GM12878 (cell line): ENCODE measurements at regions not wholly inside any gene's neighbourhood (a gene's known extent, or its start where the extent isn't known, plus 50 kb on each side); places are given as distances from the start of the nearest gene placed in this dataset.

ENCODE experiments used
- ATAC-seq: fragments of 200-7000 bp; cut with Tn5 transposase; 3 replicates; pipeline ENCODE4 v1.9.1; 2020; ENCODE audit warnings: mild to moderate bottlenecking, moderate library complexity
- BruUV-seq: library from RNA; stranded (reverse); fragments of 400-500 nt; replicated peaks from 2 replicates; lab custom pipeline; 2021; lab: Mats Ljungman, UMichigan
- CTCF ChIA-PET: fragments of 300-600 bp; sonication (Branson Sonifier 250); formaldehyde crosslinking; extraction: SDS; loops from one replicate; lab custom pipeline; 2021; ENCODE audit warnings: inconsistent platforms; lab: Yijun Ruan, JAX
- POLR2A ChIA-PET: fragments of 350-600 bp; formaldehyde crosslinking; extraction: SDS; loops from one replicate; lab custom pipeline; 2021; ENCODE audit warnings: inconsistent platforms; lab: Charles Lee
- RAD21 ChIA-PET: fragments of 300-600 bp; sonication (Branson Sonifier 250); formaldehyde crosslinking; loops from one replicate; lab custom pipeline; 2023; ENCODE audit warnings: antibody characterized with exemption; ENCODE audit not compliant: unreplicated experiment; lab: Charles Lee
- SMC1A ChIA-PET: fragments of 300-600 bp; sonication (Branson Sonifier 250); formaldehyde crosslinking; loops from one replicate; lab custom pipeline; 2023; ENCODE audit not compliant: unreplicated experiment, uncharacterized antibody; lab: Charles Lee
- DNase-seq: peaks from one replicate; pipeline ENCODE4 v3.0.0-alpha.2; 2011; ENCODE audit warnings: low read depth, low spot score
- FAIRE-seq: peaks from 3 replicates; lab custom pipeline; 2011; peaks lifted over from hg19 to GRCh38; lab: Jason Lieb, UNC
- H2AFZ ChIP-seq: 2 replicates; pipeline ENCODE4 v1.6.0; 2011; ENCODE audit warnings: low read depth, low read length, control low read depth; ENCODE audit not compliant: control insufficient read depth
- H3K27ac ChIP-seq: 2 replicates; pipeline ENCODE4 v1.5.1; 2011; ENCODE audit warnings: control low read depth; ENCODE audit not compliant: control insufficient read depth, insufficient read depth
- H3K27me3 ChIP-seq, 2 experiments: replicated peaks in 1 of 2; 2 replicates each; pipeline versions ENCODE4 v1.6.0 to v1.6.1; 2011; ENCODE audit warnings: low read length in 1 of 2; ENCODE audit not compliant: control insufficient read depth in 2 of 2, insufficient read depth in 2 of 2
- H3K36me3 ChIP-seq, 2 experiments: 2 replicates each; pipeline ENCODE4 v1.5.1; 2011; ENCODE audit warnings: low read length in 1 of 2; ENCODE audit not compliant: control insufficient read depth in 2 of 2, insufficient read depth in 2 of 2
- H3K4me1 ChIP-seq: 2 replicates; pipeline ENCODE4 v1.6.1; 2011; ENCODE audit warnings: mild to moderate bottlenecking, low read length, moderate library complexity, mixed read lengths; ENCODE audit not compliant: control insufficient read depth, insufficient read depth
- H3K4me2 ChIP-seq: 2 replicates; pipeline ENCODE4 v1.6.0; 2011; ENCODE audit warnings: control low read depth; ENCODE audit not compliant: control insufficient read depth, insufficient read depth
- H3K4me3 ChIP-seq: fragments of 200-600 bp; sonication (generic); 2 replicates; pipeline ENCODE4 v1.5.1; 2016
- H3K79me2 ChIP-seq: 2 replicates; pipeline ENCODE4 v1.6.0; 2011; ENCODE audit warnings: low read length; ENCODE audit not compliant: control insufficient read depth, insufficient read depth
- H3K9ac ChIP-seq: 2 replicates; pipeline ENCODE4 v1.8.0; 2011; ENCODE audit warnings: low read length, control low read depth, mixed read lengths; ENCODE audit not compliant: control insufficient read depth, insufficient read depth
- H3K9me3 ChIP-seq: replicated peaks from 3 replicates; pipeline ENCODE4 v1.5.1; 2011; ENCODE audit warnings: mild to moderate bottlenecking, low read length; ENCODE audit not compliant: control insufficient read depth, insufficient read depth
- H4K20me1 ChIP-seq: 2 replicates; pipeline ENCODE4 v1.6.0; 2011; ENCODE audit not compliant: control insufficient read depth, insufficient read depth
- CHD2 ChIP-seq: IDR thresholded peaks from 2 replicates; pipeline ENCODE4 v1.6.1; 2011; ENCODE audit warnings: low read depth, low read length, improper control_type of control experiment, borderline replicate concordance
- EZH2 ChIP-seq: IDR thresholded peaks from 2 replicates; pipeline ENCODE4 v1.6.1; 2012; ENCODE audit warnings: low read depth, mild to moderate bottlenecking, control low read depth, inconsistent platforms, low read length, borderline replicate concordance; ENCODE audit not compliant: control insufficient read depth
- KLF5 ChIP-seq: fragments of 450-650 bp; IDR thresholded peaks from 2 replicates; pipeline ENCODE4 v1.6.1; 2014; ENCODE audit warnings: mild to moderate bottlenecking; ENCODE audit not compliant: partially characterized antibody
- RAD21 ChIP-seq: IDR thresholded peaks from 2 replicates; pipeline ENCODE4 v1.6.1; 2011; ENCODE audit warnings: mild to moderate bottlenecking, low read depth, low read length, moderate library complexity; ENCODE audit not compliant: insufficient read depth
- SMC3 ChIP-seq: IDR thresholded peaks from 2 replicates; pipeline ENCODE4 v1.6.1; 2011; ENCODE audit warnings: low read length, improper control_type of control experiment, borderline replicate concordance
- SP1 ChIP-seq: IDR thresholded peaks from one replicate; pipeline ENCODE4 v1.6.1; 2011; ENCODE audit warnings: low read depth, low read length
- SUZ12 ChIP-seq: fragments of 200-600 bp; sonication (generic); IDR thresholded peaks from one replicate; pipeline ENCODE4 v1.6.1; 2018; ENCODE audit warnings: antibody characterized with exemption, mild to moderate bottlenecking; ENCODE audit not compliant: unreplicated experiment
- YY1 ChIP-seq: IDR thresholded peaks from 2 replicates; pipeline ENCODE4 v1.6.1; 2011; ENCODE audit warnings: low read depth, mild to moderate bottlenecking, low read length
- ZZZ3 ChIP-seq: IDR thresholded peaks from 2 replicates; pipeline ENCODE4 v1.6.1; 2011; ENCODE audit warnings: low read depth; ENCODE audit not compliant: control insufficient read depth, insufficient read length
- WGBS: methylation state at CpG from one replicate; pipeline ENCODE4 v1.1.6; 2016; ENCODE audit warnings: low lambda C conversion rate; ENCODE audit not compliant: insufficient replicate concordance, insufficient coverage; ENCODE audit errors: missing lambda C conversion rate; 5-methylcytosine and 5-hydroxymethylcytosine counted together
- in situ Hi-C: fragments of 300-500 bp; cut with MboI; formaldehyde crosslinking; loops from 9 replicates; pipeline ENCODE4 v1.14.3; 2018; ENCODE audit warnings: mixed read lengths
- intact Hi-C: fragments of 100-400 bp; cut with micrococcal nuclease; formaldehyde crosslinking; loops from one replicate; pipeline ENCODE4 v1.14.2; 2022; ENCODE audit not compliant: unreplicated experiment
- TF ChIP-seq, protein P1 (sequence below): IDR thresholded peaks from 2 replicates; pipeline ENCODE4 v1.6.1; 2012; ENCODE audit warnings: low read depth, low read length, improper control_type of control experiment
- TF ChIP-seq, protein P2 (sequence below): IDR thresholded peaks from 2 replicates; pipeline ENCODE4 v1.6.1; 2011; ENCODE audit warnings: low read depth, mild to moderate bottlenecking, low read length, moderate library complexity, borderline replicate concordance; ENCODE audit errors: extremely low read depth
- TF ChIP-seq, protein P3 (sequence below), 3 experiments: IDR thresholded peaks in 2 of 3; conservative IDR thresholded peaks in 1 of 3; 2 replicates each; pipeline ENCODE4 v1.5.1; 2011; ENCODE audit warnings: low read depth in 3 of 3, low read length in 3 of 3, mild to moderate bottlenecking in 3 of 3, control low read depth in 2 of 3, moderate library complexity in 2 of 3, inconsistent platforms in 1 of 3, mixed read lengths in 1 of 3; ENCODE audit not compliant: control insufficient read depth in 2 of 3, insufficient read depth in 1 of 3; ENCODE audit errors: extremely low read depth in 1 of 3

DNA sequence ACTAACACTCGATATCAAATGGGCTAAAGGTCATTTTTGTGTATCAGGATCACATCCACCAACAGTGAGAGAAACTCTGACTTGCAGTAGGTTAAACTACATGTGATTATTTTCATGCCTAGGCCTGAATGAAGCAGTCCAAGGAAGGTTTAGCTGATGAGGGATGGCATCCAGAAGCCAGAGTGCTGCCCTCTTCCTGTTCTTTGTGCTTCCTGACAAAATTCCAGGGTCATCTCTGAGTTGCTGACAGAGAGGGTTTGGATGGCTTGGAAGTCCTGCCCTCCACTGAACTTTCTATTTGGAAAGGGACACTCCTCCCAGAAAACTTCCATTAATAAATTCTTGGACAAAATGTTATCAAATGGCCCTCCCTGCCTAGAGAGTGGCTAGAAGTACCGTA lies 728.3 kb upstream of the SLC10A2 start:
- Histone ChIP-seq H3K4me3 (no peak overlapping the region), H3K4me1 (no peaks in the 10 kb centered on the region), H2AFZ (no peak overlapping the region), H3K9ac (no peak overlapping the region), H3K9me3 (no peaks in the 10 kb centered on the region), H3K27ac (no peak overlapping the region), H3K36me3 (no peaks in the 10 kb centered on the region), H3K4me2 (no peak overlapping the region), H3K79me2 (no peaks in the 10 kb centered on the region), H4K20me1 (no peaks in the 10 kb centered on the region), H3K27me3 (no peaks in the 10 kb centered on the region)
- in situ Hi-C loops (no loop called here), intact Hi-C loops (no loop called here)
- RAD21 ChIA-PET, result no interaction called here
- ATAC-seq, result no peak
- TF ChIP-seq SP1, result no peak
- no peak for TF ChIP-seq YY1
- TF ChIP-seq CHD2, result no peak
- TF ChIP-seq EZH2, result no peak
- TF ChIP-seq, protein P1, sequence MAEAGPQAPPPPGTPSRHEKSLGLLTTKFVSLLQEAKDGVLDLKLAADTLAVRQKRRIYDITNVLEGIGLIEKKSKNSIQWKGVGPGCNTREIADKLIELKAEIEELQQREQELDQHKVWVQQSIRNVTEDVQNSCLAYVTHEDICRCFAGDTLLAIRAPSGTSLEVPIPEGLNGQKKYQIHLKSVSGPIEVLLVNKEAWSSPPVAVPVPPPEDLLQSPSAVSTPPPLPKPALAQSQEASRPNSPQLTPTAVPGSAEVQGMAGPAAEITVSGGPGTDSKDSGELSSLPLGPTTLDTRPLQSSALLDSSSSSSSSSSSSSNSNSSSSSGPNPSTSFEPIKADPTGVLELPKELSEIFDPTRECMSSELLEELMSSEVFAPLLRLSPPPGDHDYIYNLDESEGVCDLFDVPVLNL, result no peak
- no peak for TF ChIP-seq KLF5
- 0% methylated on average over 2 of the region's 2 CpGs for WGBS
- POLR2A ChIA-PET, result no interaction called here
- SMC1A ChIA-PET, result interaction anchor here (0.6 kb wide), 1 partner anchor 872 kb away, joined by 3 read pairs; no protein-coding TSS in a partner anchor
- BruUV-seq, result no TSS peak
- DNase-seq, result no peak
- FAIRE-seq, result no peak
- CTCF ChIA-PET, result no interaction called here

DNA sequence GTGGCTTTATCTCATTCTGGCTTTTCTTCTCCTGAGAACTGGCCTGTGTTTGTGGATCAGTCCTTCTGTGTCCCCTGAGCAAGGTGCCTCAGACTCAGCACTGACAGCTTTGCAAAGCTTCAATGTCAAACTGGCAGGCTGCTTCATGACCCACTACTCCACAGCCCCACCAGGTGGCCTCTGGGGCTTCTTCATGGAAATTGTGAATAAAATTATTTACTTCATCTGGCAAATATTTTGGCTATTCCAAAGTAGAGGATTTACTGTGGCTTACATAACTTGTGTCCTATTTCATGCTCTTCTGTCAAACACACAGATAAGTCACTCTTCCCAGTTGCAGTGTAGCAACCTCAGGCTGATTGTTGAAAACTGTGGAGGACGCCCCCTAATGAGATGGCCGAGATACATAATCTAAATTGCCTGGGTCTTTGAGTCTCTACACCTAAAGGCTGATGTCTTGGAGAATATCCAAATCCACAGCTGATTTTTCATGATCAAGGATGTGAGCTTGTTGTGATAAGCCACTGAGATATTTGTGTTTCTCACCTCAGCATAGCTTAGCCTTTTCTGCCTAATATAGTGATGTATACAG lies 721.9 kb upstream of the SLC10A2 start:
- H3K79me2 ChIP-seq, result no peaks in the 10 kb centered on the region
- 3% methylated on average over 2 of the region's 2 CpGs for WGBS
- H3K36me3 ChIP-seq, result no peaks in the 10 kb centered on the region
- intact Hi-C loops, result loop anchor here (10.0 kb wide), 1 partner anchor 593 kb away; no protein-coding TSS in a partner anchor
- CTCF ChIA-PET, result interaction anchor here (1.0 to 2.1 kb wide), 4 partner anchors 599 to 918 kb away, joined by 3 to 9 read pairs (median 6); no protein-coding TSS in a partner anchor
- no peak overlapping the region for H2AFZ ChIP-seq
- TF ChIP-seq, protein P2, sequence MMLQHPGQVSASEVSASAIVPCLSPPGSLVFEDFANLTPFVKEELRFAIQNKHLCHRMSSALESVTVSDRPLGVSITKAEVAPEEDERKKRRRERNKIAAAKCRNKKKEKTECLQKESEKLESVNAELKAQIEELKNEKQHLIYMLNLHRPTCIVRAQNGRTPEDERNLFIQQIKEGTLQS, result no peak
- TF ChIP-seq, protein P3, sequence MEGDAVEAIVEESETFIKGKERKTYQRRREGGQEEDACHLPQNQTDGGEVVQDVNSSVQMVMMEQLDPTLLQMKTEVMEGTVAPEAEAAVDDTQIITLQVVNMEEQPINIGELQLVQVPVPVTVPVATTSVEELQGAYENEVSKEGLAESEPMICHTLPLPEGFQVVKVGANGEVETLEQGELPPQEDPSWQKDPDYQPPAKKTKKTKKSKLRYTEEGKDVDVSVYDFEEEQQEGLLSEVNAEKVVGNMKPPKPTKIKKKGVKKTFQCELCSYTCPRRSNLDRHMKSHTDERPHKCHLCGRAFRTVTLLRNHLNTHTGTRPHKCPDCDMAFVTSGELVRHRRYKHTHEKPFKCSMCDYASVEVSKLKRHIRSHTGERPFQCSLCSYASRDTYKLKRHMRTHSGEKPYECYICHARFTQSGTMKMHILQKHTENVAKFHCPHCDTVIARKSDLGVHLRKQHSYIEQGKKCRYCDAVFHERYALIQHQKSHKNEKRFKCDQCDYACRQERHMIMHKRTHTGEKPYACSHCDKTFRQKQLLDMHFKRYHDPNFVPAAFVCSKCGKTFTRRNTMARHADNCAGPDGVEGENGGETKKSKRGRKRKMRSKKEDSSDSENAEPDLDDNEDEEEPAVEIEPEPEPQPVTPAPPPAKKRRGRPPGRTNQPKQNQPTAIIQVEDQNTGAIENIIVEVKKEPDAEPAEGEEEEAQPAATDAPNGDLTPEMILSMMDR (IDR thresholded peaks at IDR 0.05 in 2 of 3, conservative IDR thresholded peaks at IDR 0.05 in 1 of 3; ENCODE audit: control insufficient read depth in 2 of 3, extremely low read depth in 1 of 3, insufficient read depth in 1 of 3, low read depth in 3 of 3, low read length in 3 of 3), result peak in 2 of 3 experiments; percentile 5 to 15; a peak in 2 of 6 replicates
- TF ChIP-seq ZZZ3 (no peak), SMC3 (0 out of 2 replicates have a peak, but pooled peaks have one; percentile 19), YY1 (no peak), SUZ12 (no peak), RAD21 (peak; percentile 20; the same call in 1 of the 2 replicates)
- TF ChIP-seq, all 136 proteins: peak for 3
- Histone ChIP-seq H3K4me1 (no peaks in the 10 kb centered on the region), H3K27ac (no peak overlapping the region), H3K27me3 (no peaks in the 10 kb centered on the region), H4K20me1 (no peaks in the 10 kb centered on the region), H3K4me3 (no peak overlapping the region), H3K9ac (no peak overlapping the region), H3K9me3 (no peaks in the 10 kb centered on the region), H3K4me2 (no peak overlapping the region)
- ChIA-PET SMC1A (interaction anchor here (0.6 to 1.4 kb wide), 5 partner anchors 16 to 602 kb away, joined by 3 to 7 read pairs (median 3); no protein-coding TSS in a partner anchor), RAD21 (no interaction called here), POLR2A (no interaction called here)
- in situ Hi-C loops, result no loop called here
- peak; percentile 34; the same call in 1 of the 3 replicates for ATAC-seq
- no TSS peak for BruUV-seq
- no peak for DNase-seq
- no peak for FAIRE-seq
